Stimulated activated effector memory CD8-positive, alpha-beta T cell treated with anti-CD3 and anti-CD28 coated beads, Interleukin-12 subunit alpha, Interleukin-12 subunit beta, amount 100 ng/mL, for 72 hours (primary cell): ENCODE measurements at regions not wholly inside any gene's neighbourhood (a gene's known extent, or its start where the extent isn't known, plus 50 kb on each side); places are given as distances from the start of the nearest gene placed in this dataset.
"Not testable (repeated sequence)": the region's sequence is repeated elsewhere in the genome, so short reads cannot be mapped to it uniquely, and the experiment has no call there.

Experiments used
- ATAC-seq: fragments of 150-1000 bp; cut with Tn5 transposase; 2 replicates; pipeline ENCODE4 v1.10.0; 2021
- DNase-seq, 2 donors: peaks; one replicate each; pipeline ENCODE4 v3.0.0; 2021 to 2022; ENCODE audit warnings: low spot score in 2 of 2
- H3K27ac Mint-ChIP-seq: one replicate; pipeline ENCODE4 v1.8.0; 2022; ENCODE audit warnings: mild to moderate bottlenecking, mixed read lengths
- H3K36me3 Mint-ChIP-seq: one replicate; pipeline ENCODE4 v1.8.0; 2022; ENCODE audit warnings: mild to moderate bottlenecking, mixed read lengths
- H3K4me1 Mint-ChIP-seq: one replicate; pipeline ENCODE4 v1.8.0; 2022; ENCODE audit warnings: mixed read lengths
- H3K4me3 Mint-ChIP-seq: one replicate; pipeline ENCODE4 v1.8.0; 2022; ENCODE audit warnings: mild to moderate bottlenecking, mixed read lengths
- H3K9me3 Mint-ChIP-seq: one replicate; pipeline ENCODE4 v1.8.0; 2022; ENCODE audit warnings: mixed read lengths

GRCh38 chr14:100423317-100424010, 100.3 kb downstream of the SLC25A47 start:
- Mint-ChIP-seq H3K4me3 (no peak overlapping the region), H3K9me3 (no peaks in the 10 kb centered on the region), H3K36me3 (no peaks in the 10 kb centered on the region), H3K4me1 (peaks cover 31% of the 10 kb centered on the region), H3K27ac (peak overlapping the region; percentile 7)
- no peak for DNase-seq
- no peak for ATAC-seq

DNA sequence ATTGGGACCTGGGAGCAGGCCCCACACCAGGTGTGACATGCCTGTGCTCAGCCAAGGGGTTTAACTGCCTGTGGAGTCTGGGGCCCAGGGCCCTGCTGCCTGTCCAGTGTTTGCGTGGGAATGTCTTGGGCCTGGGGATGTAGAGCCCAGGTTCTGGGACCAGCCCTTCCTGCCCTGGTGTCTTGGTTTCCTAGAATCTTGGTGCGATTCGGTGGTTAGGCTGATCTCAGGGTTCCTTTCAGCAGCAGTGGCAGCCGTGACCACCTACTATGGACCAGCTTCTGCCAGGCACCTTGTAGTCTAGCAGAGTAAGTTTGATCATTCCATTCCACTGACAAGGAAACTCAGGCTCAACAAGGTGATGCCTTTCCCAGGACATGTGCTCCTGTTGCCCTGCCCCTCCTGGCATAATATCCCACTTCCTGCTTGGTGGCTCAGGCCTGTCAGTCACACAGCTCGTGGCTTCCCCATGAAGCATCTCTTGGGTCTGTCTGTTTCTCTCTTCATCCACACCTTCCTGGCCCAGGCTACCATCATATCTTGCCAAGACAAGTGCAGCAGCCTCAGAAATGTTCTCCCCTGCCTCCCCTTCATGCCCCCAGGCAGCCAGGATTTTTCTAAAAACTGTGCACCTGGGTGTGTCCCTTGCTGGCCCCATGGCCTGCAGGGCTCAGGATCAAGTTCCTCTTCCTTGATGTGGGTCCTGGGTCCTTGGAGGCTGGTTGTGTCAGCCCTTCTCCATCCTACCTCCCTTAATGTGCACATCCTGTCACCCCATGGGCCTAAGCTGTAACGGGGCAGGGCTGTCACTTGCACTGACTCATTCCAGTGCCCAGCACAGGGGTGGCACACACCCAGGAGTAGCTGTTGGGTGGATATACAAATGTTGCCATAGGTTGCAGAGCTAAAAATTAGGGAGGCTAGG, 101.6 kb downstream of the SLC25A47 start:
- peak; percentile 70 for ATAC-seq
- no peak for DNase-seq
- peak overlapping the region; percentile 42 for H3K27ac Mint-ChIP-seq
- no peaks in the 10 kb centered on the region for H3K36me3 Mint-ChIP-seq
- H3K4me3 Mint-ChIP-seq, result no peak overlapping the region
- peaks cover 40% of the 10 kb centered on the region for H3K4me1 Mint-ChIP-seq
- no peaks in the 10 kb centered on the region for H3K9me3 Mint-ChIP-seq

DNA sequence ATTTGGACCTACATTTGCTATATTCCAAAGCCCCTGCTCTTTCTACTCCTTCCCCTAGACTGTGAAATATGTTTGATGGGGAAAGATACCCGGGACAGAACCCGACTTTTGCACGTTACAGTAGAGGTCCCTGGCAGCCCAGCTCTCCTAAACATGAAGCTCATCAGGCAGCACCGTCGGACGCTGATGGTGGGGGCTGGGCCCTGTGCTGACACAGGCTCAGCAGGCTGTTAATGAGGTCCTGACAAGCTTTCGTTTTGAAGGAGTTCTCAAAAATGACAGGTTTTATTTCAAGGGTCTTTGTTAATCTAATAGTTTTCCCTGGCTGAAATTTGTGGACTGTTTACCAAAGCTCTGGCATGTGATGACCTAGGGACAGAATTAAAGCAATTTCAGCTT, 102.3 kb downstream of the SLC25A47 start:
- DNase-seq (no peak), ATAC-seq (no peak)
- Mint-ChIP-seq H3K36me3 (no peaks in the 10 kb centered on the region), H3K4me1 (peaks cover 40% of the 10 kb centered on the region), H3K27ac (peak overlapping the region; percentile 42), H3K9me3 (no peaks in the 10 kb centered on the region), H3K4me3 (no peak overlapping the region)

- H3K27ac Mint-ChIP-seq, result no peak overlapping the region
- ATAC-seq (no peak), DNase-seq (no peak)
- no peaks in the 10 kb centered on the region for H3K9me3 Mint-ChIP-seq
- peaks cover 33% of the 10 kb centered on the region for H3K4me1 Mint-ChIP-seq
- no peaks in the 10 kb centered on the region for H3K36me3 Mint-ChIP-seq
- H3K4me3 Mint-ChIP-seq, result no peak overlapping the region
These were observed 103.2 kb downstream of the SLC25A47 start for GRCh38 chr14:100426314-100426713.

GRCh38 chr14:100427166-100427565, 104.0 kb downstream of the SLC25A47 start:
- H3K4me3 Mint-ChIP-seq, result no peak overlapping the region
- H3K9me3 Mint-ChIP-seq, result no peaks in the 10 kb centered on the region
- no peak for DNase-seq
- H3K4me1 Mint-ChIP-seq, result peaks cover 33% of the 10 kb centered on the region
- ATAC-seq, result no peak
- no peak overlapping the region for H3K27ac Mint-ChIP-seq
- H3K36me3 Mint-ChIP-seq, result no peaks in the 10 kb centered on the region

GRCh38 chr14:100428727-100429126, 105.6 kb downstream of the SLC25A47 start:
- H3K4me3 Mint-ChIP-seq, result no peak overlapping the region
- H3K4me1 Mint-ChIP-seq, result peaks cover 33% of the 10 kb centered on the region
- H3K27ac Mint-ChIP-seq, result peak overlapping the region; percentile 79
- peak in 1 of 2 donors; percentile 65 for DNase-seq
- peak; percentile 96 for ATAC-seq
- no peaks in the 10 kb centered on the region for H3K36me3 Mint-ChIP-seq
- H3K9me3 Mint-ChIP-seq, result no peaks in the 10 kb centered on the region

DNA sequence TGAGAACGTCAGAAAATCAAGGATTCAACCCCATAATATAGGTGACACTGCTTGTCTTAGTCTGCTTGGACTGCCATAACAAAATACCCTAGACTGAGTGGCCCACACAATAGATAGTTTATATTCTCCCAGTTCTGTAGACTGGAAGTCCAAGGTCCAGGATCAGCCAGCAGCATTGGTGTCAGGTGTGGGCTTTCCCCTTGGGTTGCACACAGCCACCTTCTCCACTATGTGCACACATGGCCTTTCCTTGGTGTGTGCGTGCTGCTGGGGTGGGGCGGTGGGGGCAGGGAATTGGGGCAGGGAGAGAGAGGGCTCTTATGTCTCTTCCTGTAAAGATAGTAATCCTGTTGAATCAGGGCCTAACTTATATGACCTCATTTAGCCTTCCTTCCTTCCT, 106.4 kb downstream of the SLC25A47 start:
- DNase-seq (no peak), ATAC-seq (no peak)
- Mint-ChIP-seq H3K36me3 (no peaks in the 10 kb centered on the region), H3K27ac (peak overlapping the region; percentile 79), H3K4me3 (no peak overlapping the region), H3K9me3 (no peaks in the 10 kb centered on the region), H3K4me1 (peaks cover 39% of the 10 kb centered on the region)

DNA sequence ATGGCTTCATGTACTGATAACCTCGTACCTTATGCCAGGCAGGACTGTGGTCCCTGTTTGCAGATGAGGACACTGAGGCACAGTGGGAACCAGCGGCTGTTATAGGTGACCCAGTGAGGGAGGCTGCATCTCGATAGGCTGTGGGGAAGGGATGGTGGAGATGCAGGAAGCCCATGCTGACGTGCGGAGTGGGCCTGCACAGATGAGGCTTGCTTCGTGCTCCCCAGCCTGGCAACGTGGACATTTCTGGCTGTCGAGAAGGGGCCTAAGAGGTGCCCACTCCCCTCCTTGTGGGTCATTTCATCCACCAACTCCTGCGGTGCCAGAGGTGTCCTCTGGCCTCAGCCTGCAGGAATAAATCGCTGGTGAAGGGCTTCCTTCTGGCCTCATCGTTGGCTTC, 107.4 kb downstream of the SLC25A47 start:
- ATAC-seq (no peak), DNase-seq (no peak)
- Mint-ChIP-seq H3K9me3 (no peaks in the 10 kb centered on the region), H3K36me3 (no peaks in the 10 kb centered on the region), H3K27ac (no peak overlapping the region), H3K4me1 (peaks cover 38% of the 10 kb centered on the region), H3K4me3 (no peak overlapping the region)

- not testable (repeated sequence) for H3K27ac Mint-ChIP-seq, H3K36me3 Mint-ChIP-seq, ATAC-seq, DNase-seq, H3K4me3 Mint-ChIP-seq, H3K9me3 Mint-ChIP-seq
- peaks cover 42% of the 10 kb centered on the region for H3K4me1 Mint-ChIP-seq
These were observed 108.3 kb downstream of the SLC25A47 start for GRCh38 chr14:100431461-100431860.

DNA sequence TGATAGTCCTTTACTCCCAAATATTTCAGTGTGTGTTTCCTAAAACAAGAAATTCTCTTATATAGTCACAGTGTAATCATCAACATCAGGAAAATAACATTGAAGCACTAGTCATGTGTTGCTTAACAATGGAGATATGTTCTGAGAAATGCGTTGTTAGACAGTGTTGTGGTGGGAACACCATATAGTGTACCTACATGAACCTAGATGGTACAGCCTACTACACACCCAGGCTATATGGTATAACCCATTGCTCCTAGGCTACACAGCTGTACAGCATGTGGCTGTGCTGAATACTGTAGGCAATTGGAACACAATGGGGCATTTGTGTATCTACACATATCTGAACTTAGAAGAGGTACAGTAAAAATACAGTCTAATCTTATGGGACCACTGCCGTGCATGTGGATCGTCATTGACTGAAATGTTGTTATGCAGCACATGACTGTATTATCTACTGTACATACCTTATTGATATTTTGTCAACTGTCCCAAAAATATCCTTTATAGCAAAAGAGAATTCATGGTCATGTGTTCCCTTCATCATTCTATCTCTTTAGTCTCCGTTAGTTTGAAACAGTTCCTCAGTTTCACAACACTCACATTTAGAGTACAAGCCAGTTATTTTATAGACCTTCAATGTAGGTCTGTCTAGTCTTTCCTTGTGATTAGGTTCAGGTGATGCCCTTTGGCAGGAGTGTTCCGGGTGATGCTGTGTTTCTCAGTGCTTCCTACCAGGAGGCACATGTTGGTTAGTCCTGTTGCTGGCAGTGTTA, 109.7 kb downstream of the SLC25A47 start:
- DNase-seq, result no peak
- Mint-ChIP-seq H3K36me3 (no peaks in the 10 kb centered on the region), H3K4me3 (no peak overlapping the region), H3K4me1 (peaks cover 39% of the 10 kb centered on the region), H3K9me3 (no peaks in the 10 kb centered on the region), H3K27ac (no peak overlapping the region)
- ATAC-seq, result no peak

DNA sequence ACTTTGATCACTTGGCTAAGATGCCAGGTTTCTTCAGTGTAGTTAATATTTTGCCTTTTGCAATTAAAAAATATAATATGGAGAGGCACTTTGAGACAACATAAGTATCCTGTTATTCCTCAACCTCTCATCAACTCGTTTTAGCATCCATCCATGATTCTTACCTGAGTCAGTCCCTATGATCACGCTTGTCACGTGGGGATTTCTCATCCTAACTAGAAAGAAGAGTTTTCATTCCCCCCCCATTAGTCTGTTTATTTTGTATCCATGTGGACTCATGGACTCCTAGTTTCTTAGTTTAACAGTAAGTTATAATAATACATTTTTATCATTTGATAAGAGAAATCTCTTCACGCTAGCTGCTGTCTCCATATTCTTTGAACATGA, 110.3 kb downstream of the SLC25A47 start:
- H3K4me1 Mint-ChIP-seq, result peaks cover 33% of the 10 kb centered on the region
- no peaks in the 10 kb centered on the region for H3K9me3 Mint-ChIP-seq
- no peak for DNase-seq
- H3K4me3 Mint-ChIP-seq, result no peak overlapping the region
- ATAC-seq, result no peak
- no peak overlapping the region for H3K27ac Mint-ChIP-seq
- H3K36me3 Mint-ChIP-seq, result no peaks in the 10 kb centered on the region

GRCh38 chr14:100434033-100434601, 111.0 kb downstream of the SLC25A47 start:
- Mint-ChIP-seq H3K27ac (no peak overlapping the region), H3K36me3 (no peaks in the 10 kb centered on the region), H3K9me3 (no peaks in the 10 kb centered on the region), H3K4me1 (peaks cover 29% of the 10 kb centered on the region), H3K4me3 (no peak overlapping the region)
- ATAC-seq (peak; percentile 5), DNase-seq (no peak)

DNA sequence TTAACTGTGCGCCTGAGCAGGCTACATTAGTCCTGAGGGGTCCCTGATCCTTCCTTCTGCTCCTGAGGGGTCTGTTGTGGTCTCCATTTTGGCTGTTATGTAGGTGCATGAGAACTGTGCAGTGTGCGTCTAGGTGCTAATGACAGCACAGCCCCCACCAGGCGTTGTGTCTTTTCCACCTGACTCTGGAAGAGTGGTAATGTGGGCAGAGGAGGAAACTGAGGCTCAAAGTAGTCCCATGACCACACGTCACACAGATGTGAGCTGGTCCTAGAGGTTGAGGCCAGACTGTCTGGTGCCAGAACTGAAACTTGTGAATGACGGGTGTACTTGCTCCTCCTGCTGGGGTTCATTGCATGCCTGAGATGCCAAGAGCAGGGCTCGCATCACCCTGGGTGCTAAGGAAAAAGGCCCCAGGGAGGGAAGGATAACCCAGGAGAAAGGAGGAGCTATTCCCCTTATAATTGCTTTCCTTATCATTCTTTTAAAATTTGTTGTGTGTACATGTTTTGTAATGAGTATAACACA, 111.8 kb downstream of the SLC25A47 start:
- Mint-ChIP-seq H3K4me1 (peaks cover 34% of the 10 kb centered on the region), H3K9me3 (no peaks in the 10 kb centered on the region), H3K36me3 (no peaks in the 10 kb centered on the region), H3K4me3 (no peak overlapping the region), H3K27ac (peak overlapping the region; percentile 29)
- DNase-seq, result no peak
- no peak for ATAC-seq

GRCh38 chr14:100435459-100435858, 112.3 kb downstream of the SLC25A47 start:
- DNase-seq (no peak), ATAC-seq (no peak)
- H3K36me3 Mint-ChIP-seq, result no peaks in the 10 kb centered on the region
- H3K9me3 Mint-ChIP-seq, result no peaks in the 10 kb centered on the region
- no peak overlapping the region for H3K4me3 Mint-ChIP-seq
- peaks cover 34% of the 10 kb centered on the region for H3K4me1 Mint-ChIP-seq
- H3K27ac Mint-ChIP-seq, result peak overlapping the region; percentile 8
